Psoas muscle (tissue), 7 donors: ENCODE measurements at regions not wholly inside any gene's neighbourhood (a gene's known extent, or its start where the extent isn't known, plus 50 kb on each side); places are given as distances from the start of the nearest gene placed in this dataset.
A peak's percentile ranks its signal among the peaks of the same experiment; 100 is the strongest.

ENCODE experiments used
- ATAC-seq, 4 donors: fragments of 200-7000 bp; cut with Tn5 transposase; one replicate each; pipeline ENCODE4 v1.9.1; 2020; ENCODE audit warnings: moderate library complexity in 3 of 4, mild to moderate bottlenecking in 2 of 4
- DNase-seq, 2 donors: peaks; one replicate each; pipeline ENCODE4 v3.0.0-alpha.2; 2020
- H3K27ac ChIP-seq: fragments of 200-600 bp; one replicate; pipeline ENCODE4 v1.8.0; 2022
- H3K27me3 ChIP-seq, 3 donors: fragments of 200-600 bp in 1 of 3; one replicate each; pipeline versions ENCODE4 v1.6.1 to v1.8.0; 2013 to 2022; ENCODE audit warnings: low read length in 2 of 3, mild to moderate bottlenecking in 2 of 3, moderate library complexity in 1 of 3; ENCODE audit not compliant: insufficient read depth in 3 of 3
- H3K36me3 ChIP-seq, 2 donors: fragments of 200-600 bp in 1 of 2; one replicate each; pipeline versions ENCODE4 v1.6.1 to v1.8.0; 2013 to 2022; ENCODE audit warnings: low read depth in 1 of 2, mild to moderate bottlenecking in 1 of 2, moderate library complexity in 1 of 2; ENCODE audit not compliant: insufficient read depth in 1 of 2
- H3K4me1 ChIP-seq: fragments of 200-600 bp; one replicate; pipeline ENCODE4 v1.8.0; 2022
- H3K4me3 ChIP-seq: fragments of 200-600 bp; one replicate; pipeline ENCODE4 v1.8.0; 2022; ENCODE audit warnings: mild to moderate bottlenecking
- H3K9me3 ChIP-seq: fragments of 200-600 bp; one replicate; pipeline ENCODE4 v1.8.0; 2022
- CTCF ChIP-seq: fragments of 200-600 bp; IDR thresholded peaks from one replicate; pipeline ENCODE4 v1.8.0; 2022; ENCODE audit warnings: antibody characterized with exemption
- WGBS, 3 donors: extraction: QIAGEN DNeasy Blood & Tissue Kit; methylation state at CpG; one replicate each; pipeline versions ENCODE4 v1.1.6 to v1.1.7; 2013; 5-methylcytosine and 5-hydroxymethylcytosine counted together
- intact Hi-C, 2 donors: fragments of 100-400 bp; cut with DNase I; formaldehyde crosslinking; loops; one replicate each; pipeline versions ENCODE4 v1.11.0 to v1.14.2; 2022
- donor health status: healthy with polysubstance abuse.
- donor health status: DM: no; HTN: no; CAD: no; lungs with moderate emphysema.
- donor health status: Bipolar disorder and iron deficiency.
- donor health status: healthy.
- donor health status: DM: yes; HTN: yes; CAD: no.
- donor health status: DM: no; HTN: no; CAD: no.
- donor health status: DM: yes; HTN: yes; CAD: no.

- ATAC-seq = no peak
- H3K4me1 ChIP-seq = peaks cover 26% of the 10 kb centered on the region
- no peaks in the 10 kb centered on the region for H3K9me3 ChIP-seq
- WGBS, 3 donors = 92 to 94% (median 92%) methylated on average over 3 of the region's 3 CpGs
- no peaks in the 10 kb centered on the region for H3K36me3 ChIP-seq
- intact Hi-C loops = loop anchor here (10.0 kb wide), 3 partner anchors 179 to 421 kb away; no protein-coding TSS in a partner anchor
- no peaks in the 10 kb centered on the region for H3K27me3 ChIP-seq
- TF ChIP-seq CTCF = no peak
- no peak for DNase-seq
- peak overlapping the region; percentile 93 for H3K27ac ChIP-seq
- H3K4me3 ChIP-seq = no peak overlapping the region
These were observed 259.9 kb upstream of the STARD13 start for GRCh38 chr13:33545492-33545891.

- no peak overlapping the region for H3K4me3 ChIP-seq
- H3K27ac ChIP-seq = no peak overlapping the region
- H3K9me3 ChIP-seq = no peaks in the 10 kb centered on the region
- DNase-seq (no peak), ATAC-seq (no peak)
- no peak for TF ChIP-seq CTCF
- no peaks in the 10 kb centered on the region for H3K36me3 ChIP-seq
- H3K27me3 ChIP-seq = no peaks in the 10 kb centered on the region
- intact Hi-C loops = loop anchor here (10.0 kb wide), 3 partner anchors 178 to 422 kb away; no protein-coding TSS in a partner anchor
- H3K4me1 ChIP-seq = peaks cover 16% of the 10 kb centered on the region
- WGBS, 3 donors = 19 to 29% (median 23%) methylated on average over 1 of the region's 1 CpG
These were observed 261.5 kb upstream of the STARD13 start for GRCh38 chr13:33547035-33547434.

- no peak overlapping the region for H3K27ac ChIP-seq
- no peak overlapping the region for H3K4me3 ChIP-seq
- no peaks in the 10 kb centered on the region for H3K27me3 ChIP-seq
- H3K4me1 ChIP-seq = peaks cover 16% of the 10 kb centered on the region
- H3K36me3 ChIP-seq = no peaks in the 10 kb centered on the region
- TF ChIP-seq CTCF = no peak
- intact Hi-C loops = loop anchor here (10.0 kb wide), 3 partner anchors 177 to 423 kb away; no protein-coding TSS in a partner anchor
- no peaks in the 10 kb centered on the region for H3K9me3 ChIP-seq
- no peak for ATAC-seq
- no peak for DNase-seq
These were observed 262.5 kb upstream of the STARD13 start for GRCh38 chr13:33548069-33548468.

GRCh38 chr13:33550276-33550675, 264.7 kb upstream of the STARD13 start:
- no peak for ATAC-seq
- DNase-seq = no peak
- intact Hi-C loops = no loop called here
- H3K9me3 ChIP-seq = no peaks in the 10 kb centered on the region
- no peaks in the 10 kb centered on the region for H3K27me3 ChIP-seq
- no peak for TF ChIP-seq CTCF
- no peaks in the 10 kb centered on the region for H3K36me3 ChIP-seq
- 92 to 98% (median 96%) methylated on average over 3 of the region's 3 CpGs for WGBS, 3 donors
- peaks cover 3% of the 10 kb centered on the region for H3K4me1 ChIP-seq
- H3K4me3 ChIP-seq = no peak overlapping the region
- no peak overlapping the region for H3K27ac ChIP-seq

- H3K27me3 ChIP-seq = no peaks in the 10 kb centered on the region
- ATAC-seq (no peak), DNase-seq (no peak)
- no peaks in the 10 kb centered on the region for H3K36me3 ChIP-seq
- no peaks in the 10 kb centered on the region for H3K9me3 ChIP-seq
- 95 to 97% (median 97%) methylated on average over 2 of the region's 2 CpGs for WGBS, 3 donors
- TF ChIP-seq CTCF = no peak
- no peak overlapping the region for H3K27ac ChIP-seq
- no peak overlapping the region for H3K4me3 ChIP-seq
- intact Hi-C loops = no loop called here
- peaks cover 3% of the 10 kb centered on the region for H3K4me1 ChIP-seq
These were observed 265.3 kb upstream of the STARD13 start for GRCh38 chr13:33550885-33551284.
